H1 (cell line): ENCODE measurements at regions not wholly inside any gene's neighbourhood (a gene's known extent, or its start where the extent isn't known, plus 50 kb on each side); places are given as distances from the start of the nearest gene placed in this dataset.

Experiments
- EP300 ChIP-seq, 2 experiments: IDR thresholded peaks; 1 replicate in 1 of 2; 2 replicates in 1 of 2; pipeline ENCODE4 v1.6.1; 2011 to 2012; ENCODE audit warnings: low read depth in 2 of 2, low read length in 2 of 2, mild to moderate bottlenecking in 2 of 2, borderline replicate concordance in 1 of 2, inconsistent platforms in 1 of 2, moderate library complexity in 1 of 2
- GTF2F1 ChIP-seq: IDR thresholded peaks from 2 replicates; pipeline ENCODE4 v1.6.1; 2012; ENCODE audit warnings: low read depth, low read length, improper control_type of control experiment, borderline replicate concordance
- JUND ChIP-seq: IDR thresholded peaks from 2 replicates; pipeline ENCODE4 v1.6.1; 2011; ENCODE audit warnings: mild to moderate bottlenecking, improper control_type of control experiment, low read length
- POLR2AphosphoS5 ChIP-seq: IDR thresholded peaks from 2 replicates; pipeline ENCODE4 v1.6.1; 2011; ENCODE audit warnings: low read depth, low read length
- SIRT6 ChIP-seq: IDR thresholded peaks from one replicate; pipeline ENCODE4 v1.7.1; 2012; ENCODE audit warnings: low read length, inconsistent platforms
- SP4 ChIP-seq: IDR thresholded peaks from 2 replicates; pipeline ENCODE4 v1.6.1; 2012; ENCODE audit warnings: low read length, inconsistent platforms

DNA sequence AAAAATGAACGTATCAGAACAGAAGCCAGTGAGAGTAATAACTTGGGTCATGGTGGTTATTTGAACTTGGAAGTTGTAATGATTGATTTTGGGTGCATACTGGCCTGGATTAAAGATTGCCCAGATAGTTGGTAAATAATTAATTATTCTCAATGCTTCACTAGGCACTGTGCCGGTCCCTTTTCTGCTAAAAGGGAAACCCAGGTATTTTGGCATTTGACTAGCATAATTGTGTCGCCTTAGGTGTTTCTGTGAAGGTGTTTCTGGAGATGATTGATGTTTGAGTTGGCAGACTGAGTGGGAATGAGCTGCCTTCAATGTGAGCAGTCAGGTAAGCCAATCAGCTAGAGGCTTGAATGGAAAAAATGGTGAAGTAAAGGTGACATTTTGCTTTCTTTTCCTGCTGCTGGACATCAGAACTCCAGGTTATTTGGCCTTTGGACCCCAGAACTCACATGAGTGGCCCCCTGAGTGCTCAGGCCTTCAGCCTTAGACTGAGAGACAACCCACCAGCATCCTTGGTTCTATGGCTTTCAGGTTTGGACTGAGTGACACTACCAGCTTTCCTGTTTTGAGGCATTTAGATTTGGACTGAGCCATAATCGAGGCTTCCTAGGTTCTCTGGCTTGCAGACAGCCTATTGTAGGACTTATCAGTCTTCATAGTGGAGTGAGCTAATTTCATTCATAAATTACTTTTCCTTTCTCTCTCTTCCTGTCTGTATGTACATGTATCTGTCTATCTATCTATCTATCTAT lies 120.7 kb upstream of the PAPPA start (continued):
- TF ChIP-seq EP300 (IDR thresholded peaks at IDR 0.05; ENCODE audit: borderline replicate concordance in 1 of 2, low read depth in 2 of 2, low read length in 2 of 2) = no peak
- TF ChIP-seq SIRT6 = no peak
- TF ChIP-seq GTF2F1 = no peak
- TF ChIP-seq SP4 = no peak
- TF ChIP-seq POLR2AphosphoS5 = no peak
- TF ChIP-seq JUND = no peak
